ENCODE measurements at regions not wholly inside any gene's neighbourhood (a gene's known extent, or its start where the extent isn't known, plus 50 kb on each side); places are given as distances from the start of the nearest gene placed in this dataset.

- Histone ChIP-seq H3K9ac (ENCODE audit: insufficient read length) (no peak overlapping the region), H3K4me3 (no peak overlapping the region), H3K9me3 (ENCODE audit: low read depth, low read length) (no peaks in the 10 kb centered on the region), H3K27ac (no peak overlapping the region), H3K36me3 (ENCODE audit: insufficient read depth, low read length) (no peaks in the 10 kb centered on the region)
- no peak for TF ChIP-seq EZH2 (IDR thresholded peaks at IDR 0.05)
- TF ChIP-seq POLR2AphosphoS5 (IDR thresholded peaks at IDR 0.05; ENCODE audit: borderline replicate concordance, low read depth, low read length), result no peak
- no peak for TF ChIP-seq FOXP2 (optimal IDR thresholded peaks at IDR 0.05; ENCODE audit: control extremely low read depth, extremely low read length, insufficient read depth)
- no peak for DNase-seq (ENCODE audit: low read depth, low spot score)
Observed at GRCh38 chr21:23624281-23624680, 1983.0 kb downstream of the MRPL39 start.

GRCh38 chr21:23613014-23613413 lies 1994.3 kb downstream of the MRPL39 start:
- DNase-seq (ENCODE audit: low read depth, low spot score), result no peak
- H3K27ac ChIP-seq, result no peak overlapping the region
- no peaks in the 10 kb centered on the region for H3K36me3 ChIP-seq (ENCODE audit: insufficient read depth, low read length)
- no peak overlapping the region for H3K4me3 ChIP-seq
- H3K9ac ChIP-seq (ENCODE audit: insufficient read length), result no peak overlapping the region
- TF ChIP-seq POLR2AphosphoS5 (IDR thresholded peaks at IDR 0.05; ENCODE audit: borderline replicate concordance, low read depth, low read length) (no peak), EZH2 (IDR thresholded peaks at IDR 0.05) (no peak), FOXP2 (optimal IDR thresholded peaks at IDR 0.05; ENCODE audit: control extremely low read depth, extremely low read length, insufficient read depth) (no peak)
- no peaks in the 10 kb centered on the region for H3K9me3 ChIP-seq (ENCODE audit: low read depth, low read length)

GRCh38 chr21:23612210-23612609 lies 1995.1 kb downstream of the MRPL39 start:
- Histone ChIP-seq H3K36me3 (ENCODE audit: insufficient read depth, low read length) (no peaks in the 10 kb centered on the region), H3K27ac (no peak overlapping the region), H3K4me3 (no peak overlapping the region), H3K9ac (ENCODE audit: insufficient read length) (no peak overlapping the region), H3K9me3 (ENCODE audit: low read depth, low read length) (no peaks in the 10 kb centered on the region)
- DNase-seq (ENCODE audit: low read depth, low spot score), result no peak
- no peak for TF ChIP-seq POLR2AphosphoS5 (IDR thresholded peaks at IDR 0.05; ENCODE audit: borderline replicate concordance, low read depth, low read length)
- no peak for TF ChIP-seq EZH2 (IDR thresholded peaks at IDR 0.05)
- TF ChIP-seq FOXP2 (optimal IDR thresholded peaks at IDR 0.05; ENCODE audit: control extremely low read depth, extremely low read length, insufficient read depth), result no peak

GRCh38 chr21:23607782-23608431 lies 1999.4 kb downstream of the MRPL39 start:
- DNase-seq (ENCODE audit: low read depth, low spot score), result no peak
- Histone ChIP-seq H3K36me3 (ENCODE audit: insufficient read depth, low read length) (no peaks in the 10 kb centered on the region), H3K27ac (no peak overlapping the region), H3K9me3 (ENCODE audit: low read depth, low read length) (no peaks in the 10 kb centered on the region), H3K4me3 (no peak overlapping the region), H3K9ac (ENCODE audit: insufficient read length) (no peak overlapping the region)
- TF ChIP-seq EZH2 (IDR thresholded peaks at IDR 0.05), result no peak
- TF ChIP-seq FOXP2 (optimal IDR thresholded peaks at IDR 0.05; ENCODE audit: control extremely low read depth, extremely low read length, insufficient read depth), result no peak
- no peak for TF ChIP-seq POLR2AphosphoS5 (IDR thresholded peaks at IDR 0.05; ENCODE audit: borderline replicate concordance, low read depth, low read length)

- TF ChIP-seq FOXP2 (optimal IDR thresholded peaks at IDR 0.05; ENCODE audit: control extremely low read depth, extremely low read length, insufficient read depth) (no peak), POLR2AphosphoS5 (IDR thresholded peaks at IDR 0.05; ENCODE audit: borderline replicate concordance, low read depth, low read length) (no peak), EZH2 (IDR thresholded peaks at IDR 0.05) (no peak)
- no peak overlapping the region for H3K9ac ChIP-seq (ENCODE audit: insufficient read length)
- H3K4me3 ChIP-seq, result no peak overlapping the region
- DNase-seq (ENCODE audit: low read depth, low spot score), result no peak
- no peak overlapping the region for H3K27ac ChIP-seq
- H3K9me3 ChIP-seq (ENCODE audit: low read depth, low read length), result no peaks in the 10 kb centered on the region
- no peaks in the 10 kb centered on the region for H3K36me3 ChIP-seq (ENCODE audit: insufficient read depth, low read length)
Observed at GRCh38 chr21:23601549-23601948, 2005.7 kb downstream of the MRPL39 start.

GRCh38 chr21:23593582-23593981 lies 2013.7 kb downstream of the MRPL39 start:
- DNase-seq (ENCODE audit: low read depth, low spot score), result no peak
- Histone ChIP-seq H3K27ac (no peak overlapping the region), H3K4me3 (no peak overlapping the region), H3K9ac (ENCODE audit: insufficient read length) (no peak overlapping the region), H3K9me3 (ENCODE audit: low read depth, low read length) (no peaks in the 10 kb centered on the region), H3K36me3 (ENCODE audit: insufficient read depth, low read length) (no peaks in the 10 kb centered on the region)
- TF ChIP-seq EZH2 (IDR thresholded peaks at IDR 0.05) (no peak), FOXP2 (optimal IDR thresholded peaks at IDR 0.05; ENCODE audit: control extremely low read depth, extremely low read length, insufficient read depth) (no peak), POLR2AphosphoS5 (IDR thresholded peaks at IDR 0.05; ENCODE audit: borderline replicate concordance, low read depth, low read length) (no peak)

GRCh38 chr21:23585419-23585818 lies 2021.9 kb downstream of the MRPL39 start:
- DNase-seq (ENCODE audit: low read depth, low spot score), result no peak
- Histone ChIP-seq H3K27ac (no peak overlapping the region), H3K36me3 (ENCODE audit: insufficient read depth, low read length) (no peaks in the 10 kb centered on the region), H3K9me3 (ENCODE audit: low read depth, low read length) (no peaks in the 10 kb centered on the region), H3K9ac (ENCODE audit: insufficient read length) (no peak overlapping the region), H3K4me3 (no peak overlapping the region)
- TF ChIP-seq POLR2AphosphoS5 (IDR thresholded peaks at IDR 0.05; ENCODE audit: borderline replicate concordance, low read depth, low read length), result no peak
- no peak for TF ChIP-seq EZH2 (IDR thresholded peaks at IDR 0.05)

- TF ChIP-seq EZH2 (IDR thresholded peaks at IDR 0.05), result no peak
- TF ChIP-seq POLR2AphosphoS5 (IDR thresholded peaks at IDR 0.05; ENCODE audit: borderline replicate concordance, low read depth, low read length), result no peak
- TF ChIP-seq FOXP2 (optimal IDR thresholded peaks at IDR 0.05; ENCODE audit: control extremely low read depth, extremely low read length, insufficient read depth), result no peak
Observed at GRCh38 chr21:23579573-23579972, 2027.7 kb downstream of the MRPL39 start.

GRCh38 chr21:23578027-23578426 lies 2029.3 kb downstream of the MRPL39 start:
- Histone ChIP-seq H3K4me3 (no peak overlapping the region), H3K36me3 (ENCODE audit: insufficient read depth, low read length) (no peaks in the 10 kb centered on the region), H3K27ac (no peak overlapping the region), H3K9ac (ENCODE audit: insufficient read length) (no peak overlapping the region), H3K9me3 (ENCODE audit: low read depth, low read length) (no peaks in the 10 kb centered on the region)
- TF ChIP-seq EZH2 (IDR thresholded peaks at IDR 0.05) (no peak), POLR2AphosphoS5 (IDR thresholded peaks at IDR 0.05; ENCODE audit: borderline replicate concordance, low read depth, low read length) (no peak), FOXP2 (optimal IDR thresholded peaks at IDR 0.05; ENCODE audit: control extremely low read depth, extremely low read length, insufficient read depth) (no peak)
- no peak for DNase-seq (ENCODE audit: low read depth, low spot score)

More at GRCh38 chr21:23579573-23579972, 2027.7 kb downstream of the MRPL39 start:
- no peak for DNase-seq (ENCODE audit: low read depth, low spot score)
- no peaks in the 10 kb centered on the region for H3K9me3 ChIP-seq (ENCODE audit: low read depth, low read length)
- no peaks in the 10 kb centered on the region for H3K36me3 ChIP-seq (ENCODE audit: insufficient read depth, low read length)
- no peak overlapping the region for H3K4me3 ChIP-seq
- H3K9ac ChIP-seq (ENCODE audit: insufficient read length), result no peak overlapping the region
- H3K27ac ChIP-seq, result no peak overlapping the region

All from SK-N-MC (cell line).